GDM1 (cell line): ENCODE measurements at regions not wholly inside any gene's neighbourhood (a gene's known extent, or its start where the extent isn't known, plus 50 kb on each side); places are given as distances from the start of the nearest gene placed in this dataset.

Experiments used
- DNase-seq: peaks from one replicate; lab custom pipeline; 2025; lab: John Stamatoyannopoulos, UW

GRCh38 chr4:35963383-35963782 is 280.9 kb downstream of the ARAP2 start:
- DNase-seq, result no peak

GRCh38 chr4:35963974-35964515 is 280.3 kb downstream of the ARAP2 start:
- DNase-seq, result no peak

- DNase-seq, result no peak
Observed at GRCh38 chr4:35965300-35965699, 279.0 kb downstream of the ARAP2 start.

GRCh38 chr4:35966566-35966965 is 277.7 kb downstream of the ARAP2 start:
- DNase-seq, result no peak

- no peak for DNase-seq
Observed at GRCh38 chr4:35970366-35970960, 273.9 kb downstream of the ARAP2 start.

- no peak for DNase-seq
Observed at GRCh38 chr4:35972814-35973213, 271.5 kb downstream of the ARAP2 start.

GRCh38 chr4:35975617-35976355 is 268.5 kb downstream of the ARAP2 start:
- DNase-seq, result no peak

- DNase-seq, result no peak
Observed at GRCh38 chr4:35978551-35978950, 265.8 kb downstream of the ARAP2 start.

- DNase-seq, result no peak
Observed at GRCh38 chr4:35982318-35982717, 262.0 kb downstream of the ARAP2 start.

GRCh38 chr4:35986537-35986936 is 257.8 kb downstream of the ARAP2 start:
- DNase-seq, result no peak

- no peak for DNase-seq
Observed at GRCh38 chr4:35993606-35994005, 250.7 kb downstream of the ARAP2 start.

GRCh38 chr4:36000941-36001557 is 243.3 kb downstream of the ARAP2 start:
- DNase-seq, result no peak

GRCh38 chr4:36003051-36003450 is 241.3 kb downstream of the ARAP2 start:
- no peak for DNase-seq

GRCh38 chr4:36004204-36004851 is 240.0 kb downstream of the ARAP2 start:
- no peak for DNase-seq

- no peak for DNase-seq
Observed at GRCh38 chr4:36006226-36006625, 238.1 kb downstream of the ARAP2 start.

GRCh38 chr4:36010397-36010929 is 233.9 kb downstream of the ARAP2 start:
- DNase-seq, result no peak

GRCh38 chr4:36011381-36011780 is 232.9 kb downstream of the ARAP2 start:
- DNase-seq, result no peak

- no peak for DNase-seq
Observed at GRCh38 chr4:36012503-36012902, 231.8 kb downstream of the ARAP2 start.

GRCh38 chr4:36013206-36013605 is 231.1 kb downstream of the ARAP2 start:
- no peak for DNase-seq
